ENCODE measurements at regions not wholly inside any gene's neighbourhood (a gene's known extent, or its start where the extent isn't known, plus 50 kb on each side); places are given as distances from the start of the nearest gene placed in this dataset.

GRCh38 chr12:105850103-105850968, 288.4 kb downstream of the NUAK1 start:
- TF ChIP-seq CTCF (IDR thresholded peaks at IDR 0.05) (no peak), POLR2A (IDR thresholded peaks at IDR 0.05) (no peak), EP300 (IDR thresholded peaks at IDR 0.05) (no peak)

Measured in ovary (tissue), 3 donors.